Liver (tissue), 8 donors: ENCODE measurements at regions not wholly inside any gene's neighbourhood (a gene's known extent, or its start where the extent isn't known, plus 50 kb on each side); places are given as distances from the start of the nearest gene placed in this dataset.

Experiments
- DNase-seq: peaks from one replicate; pipeline ENCODE4 v3.0.0-alpha.2; 2017; ENCODE audit warnings: low spot score
- H3K27ac ChIP-seq, 2 donors: one replicate each; pipeline ENCODE4 v1.7.0; 2013; ENCODE audit warnings: inconsistent platforms in 2 of 2, low read length in 2 of 2, control low read depth in 1 of 2, low read depth in 1 of 2, mild to moderate bottlenecking in 1 of 2
- H3K27me3 ChIP-seq, 4 donors: one replicate each; pipeline versions ENCODE4 v1.6.1 to v1.7.0; 2013; ENCODE audit warnings: low read length in 3 of 4, inconsistent platforms in 1 of 4, mild to moderate bottlenecking in 1 of 4, moderate library complexity in 1 of 4; ENCODE audit not compliant: control insufficient read depth in 4 of 4, insufficient read depth in 4 of 4
- H3K36me3 ChIP-seq, 4 donors: one replicate each; pipeline versions ENCODE4 v1.6.1 to v1.7.0; 2013; ENCODE audit warnings: low read length in 3 of 4, mild to moderate bottlenecking in 3 of 4, low read depth in 1 of 4, moderate library complexity in 1 of 4; ENCODE audit not compliant: control insufficient read depth in 4 of 4, insufficient read depth in 3 of 4
- H3K4me1 ChIP-seq, 4 donors: one replicate each; pipeline versions ENCODE4 v1.6.1 to v1.7.0; 2013; ENCODE audit warnings: low read length in 3 of 4, mild to moderate bottlenecking in 3 of 4, moderate library complexity in 1 of 4; ENCODE audit not compliant: control insufficient read depth in 4 of 4, insufficient read depth in 4 of 4
- H3K4me3 ChIP-seq, 3 donors: one replicate each; pipeline versions ENCODE4 v1.6.1 to v1.7.0; 2013; ENCODE audit warnings: low read length in 3 of 3, control low read depth in 1 of 3, low read depth in 1 of 3, mild to moderate bottlenecking in 1 of 3
- H3K9ac ChIP-seq, 2 donors: one replicate each; pipeline ENCODE4 v1.7.0; 2013; ENCODE audit warnings: low read length in 2 of 2, mild to moderate bottlenecking in 2 of 2, moderate library complexity in 2 of 2, control low read depth in 1 of 2, low read depth in 1 of 2
- H3K9me3 ChIP-seq, 4 donors: one replicate each; pipeline versions ENCODE4 v1.6.1 to v1.7.0; 2013; ENCODE audit warnings: low read length in 3 of 4; ENCODE audit not compliant: control insufficient read depth in 4 of 4
- CTCF ChIP-seq: fragments of 150-350 bp; IDR thresholded peaks from 2 replicates; pipeline ENCODE4 v1.5.1; 2017; ENCODE audit warnings: improper control_type of control experiment, low read depth, low read length; ENCODE audit not compliant: missing input control
- EGR1 ChIP-seq, 2 donors: IDR thresholded peaks; 2 replicates each; pipeline ENCODE4 v1.6.1; 2016 to 2018; ENCODE audit warnings: antibody characterized with exemption in 2 of 2, low read depth in 2 of 2
- FOXA1 ChIP-seq: IDR thresholded peaks from 2 replicates; pipeline ENCODE4 v1.6.1; 2016; ENCODE audit warnings: antibody characterized with exemption
- FOXA2 ChIP-seq: IDR thresholded peaks from 2 replicates; pipeline ENCODE4 v1.6.1; 2016; ENCODE audit warnings: antibody characterized with exemption
- GABPA ChIP-seq, 2 donors: IDR thresholded peaks in 1 of 2; conservative IDR thresholded peaks in 1 of 2; 2 replicates each; pipeline ENCODE4 v1.6.1; 2016; ENCODE audit warnings: antibody characterized with exemption in 2 of 2, mild to moderate bottlenecking in 1 of 2, moderate library complexity in 1 of 2
- HNF4A ChIP-seq, 2 donors: conservative IDR thresholded peaks; 2 replicates each; pipeline ENCODE4 v1.6.1; 2016; ENCODE audit warnings: antibody characterized with exemption in 2 of 2, mild to moderate bottlenecking in 2 of 2
- HNF4G ChIP-seq: IDR thresholded peaks from 2 replicates; pipeline ENCODE4 v1.6.1; 2016; ENCODE audit warnings: antibody characterized with exemption
- JUND ChIP-seq, 2 donors: IDR thresholded peaks; 2 replicates each; pipeline ENCODE4 v1.6.1; 2016; ENCODE audit warnings: antibody characterized with exemption in 2 of 2
- NR2F2 ChIP-seq: IDR thresholded peaks from 2 replicates; pipeline ENCODE4 v1.6.1; 2016; ENCODE audit warnings: antibody characterized with exemption
- RAD21 ChIP-seq, 2 donors: IDR thresholded peaks; 2 replicates each; pipeline ENCODE4 v1.6.1; 2016; ENCODE audit warnings: antibody characterized with exemption in 2 of 2, mild to moderate bottlenecking in 2 of 2
- RXRA ChIP-seq, 2 donors: IDR thresholded peaks; 2 replicates each; pipeline ENCODE4 v1.6.1; 2017 to 2018; ENCODE audit warnings: antibody characterized with exemption in 2 of 2, mild to moderate bottlenecking in 1 of 2
- TAF1 ChIP-seq: conservative IDR thresholded peaks from 2 replicates; pipeline ENCODE4 v1.6.1; 2016; ENCODE audit warnings: antibody characterized with exemption, mild to moderate bottlenecking
- YY1 ChIP-seq: IDR thresholded peaks from 2 replicates; pipeline ENCODE4 v1.6.1; 2016; ENCODE audit warnings: antibody characterized with exemption, mild to moderate bottlenecking
- WGBS: extraction: QIAGEN DNeasy Blood & Tissue Kit; methylation state at CpG from one replicate; pipeline ENCODE4 v1.1.7; 2013; 5-methylcytosine and 5-hydroxymethylcytosine counted together
- TF ChIP-seq, protein P1 (sequence below): IDR thresholded peaks from 2 replicates; pipeline ENCODE4 v1.6.1; 2016; ENCODE audit warnings: antibody characterized with exemption, mild to moderate bottlenecking
- TF ChIP-seq, protein P2 (sequence below): IDR thresholded peaks from 2 replicates; pipeline ENCODE4 v1.6.1; 2016; ENCODE audit warnings: antibody characterized with exemption
- donor health status: healthy.
- donor health status: healthy.
- donor health status: healthy.
- donor health status: healthy.
- donor health status: healthy.

DNA sequence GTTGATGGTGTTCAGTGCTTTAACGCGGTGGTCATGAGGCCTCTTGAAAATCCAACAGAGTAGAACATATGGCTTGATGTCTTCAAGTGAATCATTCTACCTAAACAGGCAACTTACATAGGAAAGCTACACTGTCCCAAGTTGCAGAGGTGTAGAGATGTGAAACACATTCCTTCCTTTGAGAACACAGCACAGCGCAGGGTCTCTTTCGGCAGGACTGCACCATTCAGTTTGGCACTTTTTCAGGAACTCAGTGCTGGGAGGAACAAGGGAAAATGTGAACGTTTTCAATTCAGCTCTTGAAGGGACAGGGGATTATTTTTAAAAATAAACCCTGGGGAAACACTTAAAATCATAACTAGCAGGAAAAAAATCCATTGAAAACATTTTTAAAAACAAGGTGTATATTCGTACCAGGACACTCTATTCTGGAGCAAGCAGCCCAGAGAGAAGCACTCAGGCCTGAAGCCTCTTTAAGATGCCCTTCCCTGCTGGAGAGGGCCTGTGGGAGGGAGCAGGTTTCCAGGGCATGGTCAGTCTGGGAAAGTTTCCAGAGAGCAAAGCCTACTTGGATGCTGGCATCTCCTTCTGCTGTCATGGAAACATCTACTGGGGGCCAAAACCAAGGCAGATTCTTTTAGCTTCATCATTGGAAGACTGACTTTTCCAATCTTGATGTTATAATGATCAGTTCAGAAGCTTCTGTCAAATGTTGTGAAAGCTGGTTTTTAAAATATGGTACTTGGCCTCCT is 60.4 kb upstream of the NPVF start:
- no peaks in the 10 kb centered on the region for H3K4me1 ChIP-seq
- H3K9me3 ChIP-seq, result no peaks in the 10 kb centered on the region
- DNase-seq, result no peak
- WGBS, result 87% methylated on average over 6 of the region's 6 CpGs
- TF ChIP-seq GABPA (IDR thresholded peaks at IDR 0.05 in 1 of 2, conservative IDR thresholded peaks at IDR 0.05 in 1 of 2) (no peak), CTCF (no peak), NR2F2 (no peak), JUND (IDR thresholded peaks at IDR 0.05) (no peak), YY1 (no peak), FOXA1 (no peak), FOXA2 (no peak), HNF4A (conservative IDR thresholded peaks at IDR 0.05) (no peak), HNF4G (no peak), TAF1 (no peak), EGR1 (IDR thresholded peaks at IDR 0.05; ENCODE audit: low read depth in 2 of 2) (no peak), RAD21 (IDR thresholded peaks at IDR 0.05) (no peak), RXRA (IDR thresholded peaks at IDR 0.05) (no peak)
- TF ChIP-seq, protein P1, sequence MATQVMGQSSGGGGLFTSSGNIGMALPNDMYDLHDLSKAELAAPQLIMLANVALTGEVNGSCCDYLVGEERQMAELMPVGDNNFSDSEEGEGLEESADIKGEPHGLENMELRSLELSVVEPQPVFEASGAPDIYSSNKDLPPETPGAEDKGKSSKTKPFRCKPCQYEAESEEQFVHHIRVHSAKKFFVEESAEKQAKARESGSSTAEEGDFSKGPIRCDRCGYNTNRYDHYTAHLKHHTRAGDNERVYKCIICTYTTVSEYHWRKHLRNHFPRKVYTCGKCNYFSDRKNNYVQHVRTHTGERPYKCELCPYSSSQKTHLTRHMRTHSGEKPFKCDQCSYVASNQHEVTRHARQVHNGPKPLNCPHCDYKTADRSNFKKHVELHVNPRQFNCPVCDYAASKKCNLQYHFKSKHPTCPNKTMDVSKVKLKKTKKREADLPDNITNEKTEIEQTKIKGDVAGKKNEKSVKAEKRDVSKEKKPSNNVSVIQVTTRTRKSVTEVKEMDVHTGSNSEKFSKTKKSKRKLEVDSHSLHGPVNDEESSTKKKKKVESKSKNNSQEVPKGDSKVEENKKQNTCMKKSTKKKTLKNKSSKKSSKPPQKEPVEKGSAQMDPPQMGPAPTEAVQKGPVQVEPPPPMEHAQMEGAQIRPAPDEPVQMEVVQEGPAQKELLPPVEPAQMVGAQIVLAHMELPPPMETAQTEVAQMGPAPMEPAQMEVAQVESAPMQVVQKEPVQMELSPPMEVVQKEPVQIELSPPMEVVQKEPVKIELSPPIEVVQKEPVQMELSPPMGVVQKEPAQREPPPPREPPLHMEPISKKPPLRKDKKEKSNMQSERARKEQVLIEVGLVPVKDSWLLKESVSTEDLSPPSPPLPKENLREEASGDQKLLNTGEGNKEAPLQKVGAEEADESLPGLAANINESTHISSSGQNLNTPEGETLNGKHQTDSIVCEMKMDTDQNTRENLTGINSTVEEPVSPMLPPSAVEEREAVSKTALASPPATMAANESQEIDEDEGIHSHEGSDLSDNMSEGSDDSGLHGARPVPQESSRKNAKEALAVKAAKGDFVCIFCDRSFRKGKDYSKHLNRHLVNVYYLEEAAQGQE, result no peak
- TF ChIP-seq, protein P2, sequence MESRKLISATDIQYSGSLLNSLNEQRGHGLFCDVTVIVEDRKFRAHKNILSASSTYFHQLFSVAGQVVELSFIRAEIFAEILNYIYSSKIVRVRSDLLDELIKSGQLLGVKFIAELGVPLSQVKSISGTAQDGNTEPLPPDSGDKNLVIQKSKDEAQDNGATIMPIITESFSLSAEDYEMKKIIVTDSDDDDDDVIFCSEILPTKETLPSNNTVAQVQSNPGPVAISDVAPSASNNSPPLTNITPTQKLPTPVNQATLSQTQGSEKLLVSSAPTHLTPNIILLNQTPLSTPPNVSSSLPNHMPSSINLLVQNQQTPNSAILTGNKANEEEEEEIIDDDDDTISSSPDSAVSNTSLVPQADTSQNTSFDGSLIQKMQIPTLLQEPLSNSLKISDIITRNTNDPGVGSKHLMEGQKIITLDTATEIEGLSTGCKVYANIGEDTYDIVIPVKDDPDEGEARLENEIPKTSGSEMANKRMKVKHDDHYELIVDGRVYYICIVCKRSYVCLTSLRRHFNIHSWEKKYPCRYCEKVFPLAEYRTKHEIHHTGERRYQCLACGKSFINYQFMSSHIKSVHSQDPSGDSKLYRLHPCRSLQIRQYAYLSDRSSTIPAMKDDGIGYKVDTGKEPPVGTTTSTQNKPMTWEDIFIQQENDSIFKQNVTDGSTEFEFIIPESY, result no peak
- no peaks in the 10 kb centered on the region for H3K27me3 ChIP-seq
- H3K9ac ChIP-seq, result no peak overlapping the region
- no peaks in the 10 kb centered on the region for H3K36me3 ChIP-seq
- no peak overlapping the region for H3K4me3 ChIP-seq
- no peak overlapping the region for H3K27ac ChIP-seq

DNA sequence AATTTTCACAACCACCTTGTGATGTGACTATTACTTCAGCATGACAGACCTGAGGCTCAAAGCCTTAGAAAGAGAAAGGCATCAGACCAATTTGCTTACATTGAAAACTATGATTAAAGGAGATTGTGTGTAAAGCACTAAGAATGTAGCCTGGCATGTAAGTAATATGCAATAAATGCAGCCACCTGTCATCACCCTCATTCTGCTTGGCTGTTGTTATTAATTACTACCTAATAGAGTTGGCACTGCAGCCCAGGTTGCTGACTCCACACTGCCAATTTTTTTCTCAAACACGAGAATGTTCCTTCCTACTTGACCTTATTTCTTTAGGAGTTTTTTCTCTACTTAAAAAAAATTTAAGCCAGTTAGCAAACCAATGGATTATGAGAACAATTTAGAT is 61.2 kb upstream of the NPVF start:
- 74% methylated on average over 1 of the region's 1 CpG for WGBS
- Histone ChIP-seq H3K9ac (no peak overlapping the region), H3K4me3 (no peak overlapping the region), H3K4me1 (no peaks in the 10 kb centered on the region), H3K9me3 (no peaks in the 10 kb centered on the region), H3K27me3 (no peaks in the 10 kb centered on the region), H3K27ac (no peak overlapping the region), H3K36me3 (no peaks in the 10 kb centered on the region)
- TF ChIP-seq EGR1 (IDR thresholded peaks at IDR 0.05; ENCODE audit: low read depth in 2 of 2), result no peak
- no peak for TF ChIP-seq HNF4A (conservative IDR thresholded peaks at IDR 0.05)
- no peak for DNase-seq
